ENCODE measurements at regions not wholly inside any gene's neighbourhood (a gene's known extent, or its start where the extent isn't known, plus 50 kb on each side); places are given as distances from the start of the nearest gene placed in this dataset.

GRCh38 chr6:86657192-86657591, 280.1 kb upstream of the HTR1E start:
- no peak for TF ChIP-seq SUZ12 (IDR thresholded peaks at IDR 0.05; ENCODE audit: extremely low read depth, insufficient read depth, insufficient read length)
- TF ChIP-seq YY1 (IDR thresholded peaks at IDR 0.05; ENCODE audit: insufficient read depth, insufficient read length) = no peak
- no peak for TF ChIP-seq ZNF274 (IDR thresholded peaks at IDR 0.05; ENCODE audit: low read depth, low read length)

Data from NT2/D1 (cell line).